LNCaP clone FGC (cell line): ENCODE measurements at regions not wholly inside any gene's neighbourhood (a gene's known extent, or its start where the extent isn't known, plus 50 kb on each side); places are given as distances from the start of the nearest gene placed in this dataset.

Experiments used
- DNase-seq: peaks from one replicate; pipeline ENCODE4 v3.0.0-alpha.2; 2011; ENCODE audit warnings: low read depth
- H3K4me3 ChIP-seq: 2 replicates; pipeline ENCODE4 v1.5.1; 2011; ENCODE audit warnings: mild to moderate bottlenecking, low read depth, low read length, control low read depth
- TF ChIP-seq, protein P1 (sequence below): IDR thresholded peaks from 2 replicates; pipeline ENCODE4 v1.5.1; 2012; ENCODE audit warnings: mild to moderate bottlenecking; ENCODE audit not compliant: control insufficient read depth, insufficient read depth; ENCODE audit errors: extremely low read depth

GRCh38 chr15:91711384-91712033, 142.0 kb upstream of the SLCO3A1 start:
- no peak overlapping the region for H3K4me3 ChIP-seq
- TF ChIP-seq, protein P1, sequence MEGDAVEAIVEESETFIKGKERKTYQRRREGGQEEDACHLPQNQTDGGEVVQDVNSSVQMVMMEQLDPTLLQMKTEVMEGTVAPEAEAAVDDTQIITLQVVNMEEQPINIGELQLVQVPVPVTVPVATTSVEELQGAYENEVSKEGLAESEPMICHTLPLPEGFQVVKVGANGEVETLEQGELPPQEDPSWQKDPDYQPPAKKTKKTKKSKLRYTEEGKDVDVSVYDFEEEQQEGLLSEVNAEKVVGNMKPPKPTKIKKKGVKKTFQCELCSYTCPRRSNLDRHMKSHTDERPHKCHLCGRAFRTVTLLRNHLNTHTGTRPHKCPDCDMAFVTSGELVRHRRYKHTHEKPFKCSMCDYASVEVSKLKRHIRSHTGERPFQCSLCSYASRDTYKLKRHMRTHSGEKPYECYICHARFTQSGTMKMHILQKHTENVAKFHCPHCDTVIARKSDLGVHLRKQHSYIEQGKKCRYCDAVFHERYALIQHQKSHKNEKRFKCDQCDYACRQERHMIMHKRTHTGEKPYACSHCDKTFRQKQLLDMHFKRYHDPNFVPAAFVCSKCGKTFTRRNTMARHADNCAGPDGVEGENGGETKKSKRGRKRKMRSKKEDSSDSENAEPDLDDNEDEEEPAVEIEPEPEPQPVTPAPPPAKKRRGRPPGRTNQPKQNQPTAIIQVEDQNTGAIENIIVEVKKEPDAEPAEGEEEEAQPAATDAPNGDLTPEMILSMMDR = no peak
- no peak for DNase-seq

GRCh38 chr15:91712286-91712685, 141.2 kb upstream of the SLCO3A1 start:
- TF ChIP-seq, protein P1 = no peak
- DNase-seq = no peak
- H3K4me3 ChIP-seq = no peak overlapping the region

DNA sequence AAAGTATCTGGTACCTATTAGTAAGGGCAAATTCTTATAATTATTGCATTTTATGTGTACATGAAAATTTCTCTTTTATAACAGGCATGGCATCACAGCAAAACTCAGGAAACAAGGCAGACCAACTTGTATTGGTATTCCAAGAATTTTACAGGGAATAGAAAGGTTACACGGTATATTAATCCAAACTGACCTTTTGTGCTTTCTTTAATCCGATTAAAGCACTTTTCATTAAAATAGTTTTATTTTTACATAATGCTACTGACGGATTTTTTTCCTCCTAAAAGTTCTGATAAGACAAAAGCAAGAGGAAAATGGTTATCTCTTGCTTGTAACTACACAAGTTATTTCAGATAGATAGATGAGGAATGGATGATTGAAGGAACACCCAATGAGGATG, 137.0 kb upstream of the SLCO3A1 start:
- TF ChIP-seq, protein P1 = no peak
- H3K4me3 ChIP-seq = no peak overlapping the region
- DNase-seq = no peak

DNA sequence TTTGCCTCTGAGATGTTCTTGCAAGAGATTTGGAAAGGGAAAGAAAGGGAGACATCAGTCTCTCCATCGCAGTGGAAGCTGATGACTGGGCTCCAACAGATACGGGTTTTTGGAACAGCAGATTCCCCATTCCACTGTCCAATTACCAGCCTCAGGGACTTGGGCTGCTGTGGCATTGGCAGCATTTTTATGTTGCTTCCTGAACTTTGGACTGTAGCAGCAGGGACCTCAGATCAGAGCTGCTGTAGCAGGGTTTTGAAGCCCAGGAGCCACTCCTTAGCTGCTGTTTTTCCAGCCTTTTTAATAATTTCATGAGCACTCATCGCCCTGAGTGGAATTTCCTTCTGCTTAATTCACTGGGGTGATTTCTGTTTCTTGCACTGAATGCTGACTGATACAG, 135.7 kb upstream of the SLCO3A1 start:
- TF ChIP-seq, protein P1 = no peak
- no peak for DNase-seq
- H3K4me3 ChIP-seq = no peak overlapping the region

GRCh38 chr15:91723959-91724358, 129.5 kb upstream of the SLCO3A1 start:
- H3K4me3 ChIP-seq = no peak overlapping the region
- no peak for DNase-seq
- TF ChIP-seq, protein P1 = no peak

GRCh38 chr15:91733661-91734060, 119.8 kb upstream of the SLCO3A1 start:
- no peak overlapping the region for H3K4me3 ChIP-seq
- TF ChIP-seq, protein P1 = no peak
- DNase-seq = no peak
